ENCODE measurements at regions not wholly inside any gene's neighbourhood (a gene's known extent, or its start where the extent isn't known, plus 50 kb on each side); places are given as distances from the start of the nearest gene placed in this dataset.

DNA sequence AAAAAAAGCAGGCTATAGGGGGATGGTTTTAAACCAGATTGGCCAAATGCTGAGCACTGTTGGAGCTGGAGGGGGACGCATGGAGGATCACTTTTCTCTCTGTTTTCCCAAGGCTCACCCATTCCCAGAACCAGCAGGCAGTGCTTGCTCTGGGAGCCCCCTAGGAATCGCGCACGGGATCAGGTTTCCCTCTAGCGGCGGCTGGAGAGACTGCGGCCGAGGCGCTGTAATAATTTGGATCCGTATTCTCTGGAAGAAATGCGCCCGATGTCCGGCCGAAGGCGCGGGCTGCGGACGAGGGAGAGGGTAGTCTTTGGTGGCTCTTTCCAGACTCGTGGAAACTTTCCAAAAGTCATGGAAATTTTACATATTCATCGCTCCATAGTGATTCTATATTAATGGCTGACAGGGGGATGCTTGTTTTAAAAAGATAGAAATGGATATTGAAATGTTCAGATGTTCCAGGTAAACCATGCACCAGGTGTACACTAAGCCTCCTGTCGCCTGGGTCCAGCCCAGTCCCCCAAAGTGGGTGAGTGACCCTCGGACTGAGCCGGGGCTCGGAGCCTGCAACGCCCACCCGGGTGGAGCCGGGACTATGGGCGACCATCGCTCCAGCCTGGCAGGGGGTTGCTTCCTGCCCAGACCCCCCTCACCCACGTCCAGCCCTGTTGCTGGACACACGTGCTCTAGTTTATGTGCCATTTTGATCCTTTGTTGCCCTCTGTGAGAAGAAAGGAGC lies 78.7 kb upstream of the PHACTR3 start:
- DNase-seq (ENCODE audit: low read depth): no peak
- no peaks in the 10 kb centered on the region for H3K36me3 ChIP-seq (ENCODE audit: control insufficient read depth, insufficient read depth, low read length)
- TF ChIP-seq, protein P1, sequence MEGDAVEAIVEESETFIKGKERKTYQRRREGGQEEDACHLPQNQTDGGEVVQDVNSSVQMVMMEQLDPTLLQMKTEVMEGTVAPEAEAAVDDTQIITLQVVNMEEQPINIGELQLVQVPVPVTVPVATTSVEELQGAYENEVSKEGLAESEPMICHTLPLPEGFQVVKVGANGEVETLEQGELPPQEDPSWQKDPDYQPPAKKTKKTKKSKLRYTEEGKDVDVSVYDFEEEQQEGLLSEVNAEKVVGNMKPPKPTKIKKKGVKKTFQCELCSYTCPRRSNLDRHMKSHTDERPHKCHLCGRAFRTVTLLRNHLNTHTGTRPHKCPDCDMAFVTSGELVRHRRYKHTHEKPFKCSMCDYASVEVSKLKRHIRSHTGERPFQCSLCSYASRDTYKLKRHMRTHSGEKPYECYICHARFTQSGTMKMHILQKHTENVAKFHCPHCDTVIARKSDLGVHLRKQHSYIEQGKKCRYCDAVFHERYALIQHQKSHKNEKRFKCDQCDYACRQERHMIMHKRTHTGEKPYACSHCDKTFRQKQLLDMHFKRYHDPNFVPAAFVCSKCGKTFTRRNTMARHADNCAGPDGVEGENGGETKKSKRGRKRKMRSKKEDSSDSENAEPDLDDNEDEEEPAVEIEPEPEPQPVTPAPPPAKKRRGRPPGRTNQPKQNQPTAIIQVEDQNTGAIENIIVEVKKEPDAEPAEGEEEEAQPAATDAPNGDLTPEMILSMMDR (IDR thresholded peaks at IDR 0.05; ENCODE audit: insufficient read depth, low read length, severe bottlenecking): peak; percentile 84
- no peaks in the 10 kb centered on the region for H3K27me3 ChIP-seq (ENCODE audit: control insufficient read depth, insufficient read depth, low read length)
- H3K4me3 ChIP-seq (ENCODE audit: low read depth, low read length): no peak overlapping the region
- FAIRE-seq: no peak

DNA sequence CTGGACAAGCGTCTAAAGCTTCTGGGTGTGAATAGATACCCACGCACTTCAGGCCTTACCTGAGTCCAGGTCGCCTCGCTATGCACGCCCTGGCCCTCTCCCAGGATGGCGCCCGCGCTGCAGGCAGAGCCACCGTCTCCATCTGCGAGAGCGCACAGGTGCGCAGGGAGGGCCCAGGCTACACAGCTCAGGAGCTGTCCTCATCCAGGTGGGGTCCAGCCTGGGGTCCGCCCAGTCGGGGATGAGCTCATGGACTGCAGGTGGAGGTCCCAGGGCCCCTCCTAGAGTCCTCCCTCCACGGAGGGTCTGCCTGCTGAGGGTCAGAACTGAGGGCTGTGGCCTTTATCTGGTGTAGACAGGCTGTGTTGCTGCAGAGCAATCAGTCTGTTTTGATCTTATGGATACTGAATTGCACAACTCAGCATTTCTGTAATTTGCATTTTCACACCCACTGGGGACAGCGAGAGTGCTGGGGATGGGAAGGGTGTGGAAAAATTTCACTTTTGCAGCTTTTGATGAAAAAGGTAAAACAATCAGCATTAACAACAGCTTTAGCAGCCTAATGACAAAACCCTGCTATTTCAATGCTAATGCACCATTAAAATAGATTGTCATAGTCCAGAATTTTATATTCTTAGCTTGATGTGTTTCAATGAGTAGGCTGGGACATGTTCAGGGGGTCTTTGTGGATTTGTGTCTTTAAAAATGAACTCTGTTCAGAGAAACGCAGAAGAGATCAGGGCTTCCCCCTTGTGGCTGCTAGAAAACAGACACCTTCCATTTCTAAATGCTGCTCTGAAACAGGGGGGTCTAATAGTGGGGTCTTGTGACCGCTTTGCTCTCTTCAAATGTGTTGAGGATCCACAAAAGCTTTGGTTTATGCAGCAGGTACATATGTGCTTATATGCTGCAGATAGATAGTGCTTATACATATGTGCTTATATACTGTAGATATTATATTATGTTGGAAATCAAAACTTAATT lies 77.8 kb upstream of the PHACTR3 start:
- no peak for FAIRE-seq

DNA sequence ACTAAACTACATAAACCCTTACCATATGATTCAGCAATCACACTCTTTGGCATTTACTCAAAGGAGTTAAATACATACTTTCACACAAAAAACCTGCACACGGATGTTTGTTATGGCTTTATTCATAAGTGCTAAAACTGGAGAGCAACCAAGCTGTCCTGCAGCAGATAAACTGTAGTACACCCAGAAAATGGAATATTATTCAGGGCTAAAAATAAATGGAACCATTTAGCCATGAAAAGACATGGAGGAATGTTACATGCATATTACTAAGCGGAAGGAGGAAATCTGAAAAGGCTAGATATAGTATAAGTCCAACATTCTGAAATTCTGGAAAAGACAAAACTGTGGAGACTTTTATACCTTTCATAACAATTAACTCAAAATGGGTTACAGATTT lies 73.6 kb upstream of the PHACTR3 start:
- no peaks in the 10 kb centered on the region for H3K27me3 ChIP-seq (ENCODE audit: control insufficient read depth, insufficient read depth, low read length)
- FAIRE-seq: no peak
- DNase-seq (ENCODE audit: low read depth): no peak
- no peak overlapping the region for H3K4me3 ChIP-seq (ENCODE audit: low read depth, low read length)
- TF ChIP-seq, protein P1 (IDR thresholded peaks at IDR 0.05; ENCODE audit: insufficient read depth, low read length, severe bottlenecking): no peak
- H3K36me3 ChIP-seq (ENCODE audit: control insufficient read depth, insufficient read depth, low read length): no peaks in the 10 kb centered on the region

More for the DNA sequence above, 77.8 kb upstream of the PHACTR3 start:
- H3K4me3 ChIP-seq (ENCODE audit: low read depth, low read length): no peak overlapping the region
- no peak for DNase-seq (ENCODE audit: low read depth)
- no peaks in the 10 kb centered on the region for H3K27me3 ChIP-seq (ENCODE audit: control insufficient read depth, insufficient read depth, low read length)
- H3K36me3 ChIP-seq (ENCODE audit: control insufficient read depth, insufficient read depth, low read length): no peaks in the 10 kb centered on the region
- TF ChIP-seq, protein P1 (IDR thresholded peaks at IDR 0.05; ENCODE audit: insufficient read depth, low read length, severe bottlenecking): peak; percentile 15

DNA sequence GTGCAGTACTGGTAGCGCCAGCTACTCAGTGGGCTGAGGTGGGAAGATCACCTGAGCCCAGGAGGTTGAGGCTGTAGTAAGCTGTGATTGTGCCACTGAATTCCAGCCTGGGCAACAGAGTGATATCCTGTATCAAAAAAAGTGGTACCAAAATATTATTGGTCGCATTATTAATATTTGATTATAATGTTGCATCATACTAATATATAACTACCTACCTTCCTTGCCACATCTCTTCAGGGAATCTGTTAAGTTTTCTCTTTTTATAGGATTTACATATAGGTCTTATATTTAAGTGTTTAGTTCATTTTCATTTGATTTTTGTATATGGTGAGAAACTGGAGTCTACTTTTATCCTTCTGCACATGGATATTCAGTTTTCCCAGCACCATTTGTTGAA lies 66.3 kb upstream of the PHACTR3 start:
- Histone ChIP-seq H3K36me3 (ENCODE audit: control insufficient read depth, insufficient read depth, low read length) (no peaks in the 10 kb centered on the region), H3K4me3 (ENCODE audit: low read depth, low read length) (no peak overlapping the region), H3K27me3 (ENCODE audit: control insufficient read depth, insufficient read depth, low read length) (no peaks in the 10 kb centered on the region)
- FAIRE-seq (no peak), DNase-seq (ENCODE audit: low read depth) (no peak)
- TF ChIP-seq, protein P1 (IDR thresholded peaks at IDR 0.05; ENCODE audit: insufficient read depth, low read length, severe bottlenecking): no peak

DNA sequence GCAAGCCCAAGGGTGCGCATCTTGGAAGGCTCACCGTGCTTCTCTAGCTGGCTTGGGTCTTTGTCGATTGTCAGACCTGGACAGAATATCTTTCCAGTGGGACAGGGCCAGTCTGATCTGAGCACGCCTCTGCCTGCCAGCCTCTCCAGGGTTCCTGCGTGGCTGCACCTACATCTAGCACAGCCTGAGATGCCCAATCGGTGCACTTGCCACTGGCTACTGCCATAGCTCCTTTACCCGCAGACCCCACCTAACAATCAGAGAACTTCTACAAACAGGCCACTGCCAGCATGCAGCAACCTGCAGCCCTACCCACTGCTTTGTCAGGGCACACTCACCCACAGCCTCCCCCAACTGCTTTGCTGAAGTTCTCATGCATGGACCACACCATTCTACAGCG lies 56.7 kb upstream of the PHACTR3 start:
- no peak for DNase-seq (ENCODE audit: low read depth)
- no peak for FAIRE-seq
- H3K27me3 ChIP-seq (ENCODE audit: control insufficient read depth, insufficient read depth, low read length): no peaks in the 10 kb centered on the region
- no peaks in the 10 kb centered on the region for H3K36me3 ChIP-seq (ENCODE audit: control insufficient read depth, insufficient read depth, low read length)
- H3K4me3 ChIP-seq (ENCODE audit: low read depth, low read length): no peak overlapping the region
- TF ChIP-seq, protein P1 (IDR thresholded peaks at IDR 0.05; ENCODE audit: insufficient read depth, low read length, severe bottlenecking): no peak
